HG03175 (cell line): ENCODE measurements at regions not wholly inside any gene's neighbourhood (a gene's known extent, or its start where the extent isn't known, plus 50 kb on each side); places are given as distances from the start of the nearest gene placed in this dataset.

Source experiments
- ATAC-seq: cut with Tn5 transposase; IDR thresholded peaks from one replicate; pipeline ENCODE4 v1.9.1; 2021; ENCODE audit warnings: mild to moderate bottlenecking, moderate library complexity; ENCODE audit not compliant: unreplicated experiment

DNA sequence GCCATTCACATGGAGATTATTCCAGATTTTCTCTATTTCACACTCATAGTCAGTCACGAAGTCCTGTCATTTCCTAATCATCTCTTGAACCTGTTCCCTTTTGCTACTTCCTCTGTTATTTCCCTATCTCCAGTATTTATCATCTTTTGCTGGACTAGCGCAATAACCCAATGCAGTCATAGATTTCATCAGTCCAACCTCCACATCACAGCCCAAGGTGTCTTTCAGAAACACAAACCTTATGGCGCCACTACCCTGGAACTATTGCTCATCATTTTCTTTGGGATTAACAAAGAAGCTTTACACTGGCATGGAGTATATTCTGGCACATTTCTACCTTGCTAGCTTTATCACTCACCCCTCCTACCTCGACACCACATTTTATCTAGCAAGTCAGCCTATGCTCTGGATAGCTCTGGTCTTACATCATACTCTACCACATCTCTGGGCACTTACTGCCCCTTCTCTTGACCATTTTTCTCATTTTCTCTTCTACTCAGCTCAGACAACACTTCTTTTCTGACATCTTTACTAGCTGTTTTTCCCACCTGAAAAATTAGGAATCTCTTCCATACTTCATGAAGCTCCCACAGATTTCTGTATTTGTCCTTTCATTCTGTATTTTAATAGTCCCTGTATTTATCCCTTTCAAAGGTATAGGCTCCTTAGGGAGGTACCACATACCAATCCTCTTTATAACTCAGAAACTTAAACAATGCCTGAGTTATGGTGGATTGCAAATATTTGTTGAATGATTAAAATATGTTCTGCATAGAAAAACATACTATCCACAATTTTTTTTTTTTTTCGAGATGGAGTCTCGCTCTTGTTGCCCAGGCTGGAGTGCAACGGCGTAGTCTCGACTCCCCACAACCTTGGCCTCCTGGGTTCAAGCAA lies 534.7 kb downstream of the KLF12 start:
- no peak for ATAC-seq

GRCh38 chr13:73598020-73598712 lies 536.0 kb downstream of the KLF12 start:
- ATAC-seq = no peak

GRCh38 chr13:73596382-73596781 lies 537.6 kb downstream of the KLF5 start:
- ATAC-seq = no peak

GRCh38 chr13:73593199-73593765 lies 534.5 kb downstream of the KLF5 start:
- ATAC-seq = no peak

GRCh38 chr13:73591861-73592260 lies 533.1 kb downstream of the KLF5 start:
- ATAC-seq = no peak

- ATAC-seq = no peak
Measured at GRCh38 chr13:73590795-73591194, 532.0 kb downstream of the KLF5 start.

GRCh38 chr13:73585236-73585635 lies 526.4 kb downstream of the KLF5 start:
- no peak for ATAC-seq

- ATAC-seq = no peak
Measured at GRCh38 chr13:73583331-73583730, 524.5 kb downstream of the KLF5 start.

DNA sequence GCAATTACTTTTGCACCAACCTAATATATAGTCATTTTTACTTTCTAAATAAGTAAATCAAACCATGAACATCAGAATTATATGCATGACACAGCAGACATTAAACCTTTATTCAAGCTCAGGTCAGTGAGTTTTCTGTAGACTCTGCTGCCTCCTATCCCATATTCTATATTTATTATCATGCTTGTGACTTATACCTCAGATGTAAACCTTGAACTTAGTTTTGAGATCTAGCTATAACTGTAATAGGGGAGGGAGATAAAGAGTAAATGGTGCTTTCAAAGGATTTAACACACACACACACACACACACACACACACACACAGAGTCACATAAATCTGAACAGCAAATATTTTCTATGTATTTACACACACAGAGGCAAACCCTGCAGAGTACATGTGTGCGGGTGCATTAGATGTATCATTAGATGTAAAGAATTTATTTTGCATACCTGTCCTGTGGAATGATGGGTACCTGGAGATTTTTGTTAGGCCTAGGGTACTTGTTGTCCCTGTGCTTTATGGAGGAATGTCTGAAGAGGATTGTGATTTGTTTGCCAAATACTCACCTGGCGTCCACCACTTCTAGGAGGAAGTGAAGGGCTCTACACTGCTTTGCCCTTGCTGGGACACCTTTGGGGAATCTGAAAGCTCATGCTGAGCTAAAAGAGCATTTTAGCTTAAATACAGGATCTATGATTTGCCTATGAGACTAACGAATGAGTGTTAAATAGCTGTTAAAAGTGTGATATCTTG lies 521.9 kb downstream of the KLF5 start:
- no peak for ATAC-seq

- no peak for ATAC-seq
Measured at GRCh38 chr13:73579574-73580274, 520.9 kb downstream of the KLF5 start.

- ATAC-seq = no peak
Measured at GRCh38 chr13:73578251-73578875, 519.6 kb downstream of the KLF5 start.

DNA sequence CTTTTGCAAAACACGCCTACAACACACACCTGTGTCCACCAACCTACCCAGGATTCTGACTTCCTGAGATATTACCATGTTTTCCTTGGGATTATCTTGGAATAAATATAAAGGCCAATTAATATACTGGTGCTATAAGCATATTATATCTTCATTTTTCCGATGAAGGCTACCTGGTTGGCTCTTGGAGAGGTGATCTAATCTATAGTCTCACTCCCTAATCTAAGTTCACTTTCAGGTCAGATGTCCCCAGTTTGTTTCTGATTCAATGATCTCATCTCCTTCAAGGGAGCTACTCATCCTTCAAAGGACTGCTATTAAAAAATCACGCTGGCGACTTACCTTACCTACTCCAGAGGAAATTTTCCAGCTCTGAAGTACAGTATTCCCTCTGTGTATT lies 517.5 kb downstream of the KLF5 start:
- no peak for ATAC-seq

- ATAC-seq = no peak
Measured at GRCh38 chr13:73572824-73573223, 514.0 kb downstream of the KLF5 start.

- ATAC-seq = no peak
Measured at GRCh38 chr13:73571376-73571775, 512.6 kb downstream of the KLF5 start.

GRCh38 chr13:73556902-73557301 lies 498.1 kb downstream of the KLF5 start:
- ATAC-seq = no peak

DNA sequence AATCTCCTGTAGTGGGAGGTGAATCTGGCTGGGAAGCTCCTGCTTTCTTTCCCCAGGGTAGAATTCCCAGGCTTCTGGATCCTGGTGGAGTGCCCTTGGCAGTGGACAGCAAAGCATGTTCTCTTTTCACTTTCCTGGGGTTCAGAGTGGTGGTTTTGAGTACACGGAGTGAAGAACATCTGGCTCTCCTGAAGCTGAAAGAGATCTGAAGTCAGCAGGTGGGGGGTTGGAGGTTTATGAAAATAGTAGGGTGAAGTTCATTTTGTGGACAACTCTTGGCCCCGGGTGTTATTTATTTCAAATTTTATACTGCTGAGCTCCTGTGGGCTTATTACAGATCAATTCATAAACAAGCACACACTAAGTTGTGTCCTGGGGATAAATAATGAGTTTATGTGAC lies 497.3 kb downstream of the KLF5 start:
- no peak for ATAC-seq

DNA sequence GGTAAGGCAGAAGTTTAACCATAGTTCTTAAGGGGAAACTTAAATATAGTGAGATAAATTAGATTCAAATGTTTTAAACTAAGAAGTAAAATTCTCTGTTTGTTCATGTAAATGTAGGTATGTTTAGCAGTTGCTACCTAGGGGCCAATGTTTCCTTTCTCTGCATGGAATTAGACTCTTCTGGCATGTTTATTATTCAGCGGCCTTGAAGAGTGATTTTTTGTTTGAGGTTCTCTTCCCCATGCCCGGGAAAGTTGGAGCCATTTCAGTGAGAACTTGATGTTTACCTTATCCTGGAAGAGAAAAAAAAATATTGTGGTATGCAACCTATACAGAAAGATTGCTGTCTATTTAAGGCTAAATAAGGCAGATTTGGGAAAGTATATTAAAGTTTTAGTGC lies 492.9 kb downstream of the KLF5 start:
- ATAC-seq = no peak

DNA sequence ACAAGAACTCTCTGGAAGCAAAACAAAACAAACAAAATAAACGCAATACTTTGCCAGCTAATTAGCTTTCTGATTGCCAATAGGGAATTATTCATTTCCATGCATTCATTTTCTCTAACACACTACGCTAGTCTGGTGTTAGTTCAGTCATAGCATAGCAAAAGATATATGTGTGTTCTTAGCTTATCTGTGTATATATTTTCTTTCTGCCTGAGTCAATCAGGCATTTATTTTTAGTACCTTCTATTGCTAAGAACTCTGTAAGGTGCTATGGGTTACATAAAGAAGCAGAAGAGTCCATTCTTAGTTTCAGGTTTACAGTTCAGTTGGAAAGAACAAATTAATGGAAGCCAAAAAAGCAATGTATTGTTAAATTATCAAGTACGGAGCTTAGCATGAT lies 490.9 kb downstream of the KLF5 start:
- ATAC-seq = no peak

- no peak for ATAC-seq
Measured at GRCh38 chr13:73548449-73548848, 489.6 kb downstream of the KLF5 start.

DNA sequence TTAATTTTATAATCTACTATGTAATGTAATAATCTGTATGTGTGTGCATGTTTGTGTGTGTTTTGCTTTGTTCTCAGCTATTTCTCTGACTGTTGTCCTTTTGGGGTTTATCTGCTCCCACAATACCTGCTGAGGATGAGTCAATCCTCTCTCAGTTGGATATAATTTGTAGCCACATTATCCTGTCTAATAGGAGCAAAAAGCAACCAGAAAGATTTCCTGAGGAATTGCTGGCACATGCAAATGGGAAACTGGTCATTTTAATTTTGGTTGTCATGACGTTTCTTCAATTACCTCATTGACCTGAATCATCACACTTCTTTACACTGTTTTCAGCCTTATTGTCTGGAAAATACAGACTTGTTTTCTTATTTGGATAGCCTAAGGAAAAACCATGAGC lies 488.4 kb downstream of the KLF5 start:
- no peak for ATAC-seq
